K562 (cell line): ENCODE measurements at regions not wholly inside any gene's neighbourhood (a gene's known extent, or its start where the extent isn't known, plus 50 kb on each side); places are given as distances from the start of the nearest gene placed in this dataset.

ENCODE experiments used
- ATAC-seq: fragments of 200-7000 bp; cut with Tn5 transposase; 3 replicates; pipeline ENCODE4 v1.9.1; 2020; ENCODE audit warnings: moderate library complexity
- BruUV-seq: library from RNA; stranded (reverse); fragments of 400-500 nt; replicated peaks from 2 replicates; lab custom pipeline; 2021; lab: Mats Ljungman, UMichigan
- CTCF ChIA-PET: fragments of 300-600 bp; formaldehyde crosslinking; extraction: SDS; loops from one replicate; lab custom pipeline; 2021; ENCODE audit warnings: low intra/inter-chr PET ratio; lab: Yijun Ruan, JAX
- POLR2A ChIA-PET: fragments of 300-600, 350-650 bp; sonication (Branson Sonifier 250); formaldehyde crosslinking; extraction: SDS; loops from one replicate; lab custom pipeline; 2021; ENCODE audit warnings: antibody characterized with exemption, inconsistent platforms; lab: Yijun Ruan, JAX
- DNase-seq, 4 experiments: peaks; one replicate each; pipeline versions ENCODE4 v3.0.0 to v3.0.0-alpha.2; 2011 to 2018; ENCODE audit warnings: low spot score in 3 of 4, mixed read lengths in 3 of 4; ENCODE audit errors: extremely low read depth in 1 of 4
- FAIRE-seq: peaks from 2 replicates; lab custom pipeline; 2011; peaks lifted over from hg19 to GRCh38; lab: Jason Lieb, UNC
- H2AFZ ChIP-seq: 2 replicates; pipeline ENCODE4 v1.6.0; 2011; ENCODE audit warnings: low read depth, low read length, control low read depth, inconsistent platforms
- H3K27ac ChIP-seq: fragments of 200-600 bp; 3 replicates; pipeline ENCODE4 v1.8.0; 2011; ENCODE audit warnings: low read depth, mild to moderate bottlenecking, control low read depth, inconsistent platforms, low read length, moderate library complexity, mixed read lengths; ENCODE audit errors: extremely low read depth
- H3K27me3 ChIP-seq, 2 experiments: fragments of 300-600 bp in 1 of 2; 2 replicates in 1 of 2; 3 replicates in 1 of 2; pipeline versions ENCODE4 v1.6.0 to v1.8.0; 2011; ENCODE audit warnings: inconsistent platforms in 2 of 2, low read length in 2 of 2, mild to moderate bottlenecking in 1 of 2, mixed read lengths in 1 of 2, moderate library complexity in 1 of 2; ENCODE audit not compliant: control insufficient read depth in 2 of 2, insufficient read depth in 2 of 2
- H3K36me3 ChIP-seq: fragments of 300-600 bp; 3 replicates; pipeline ENCODE4 v1.8.0; 2011; ENCODE audit warnings: mild to moderate bottlenecking, low read length, inconsistent platforms; ENCODE audit not compliant: control insufficient read depth, insufficient read depth
- H3K4me1 ChIP-seq, 2 experiments: fragments of 200-600 bp in 1 of 2; replicated peaks in 1 of 2; 2 replicates in 1 of 2; 3 replicates in 1 of 2; pipeline versions ENCODE4 v1.5.1 to v1.8.0; 2011; ENCODE audit warnings: inconsistent platforms in 2 of 2, low read length in 2 of 2, mild to moderate bottlenecking in 1 of 2, mixed read lengths in 1 of 2, moderate library complexity in 1 of 2; ENCODE audit not compliant: control insufficient read depth in 2 of 2, insufficient read depth in 2 of 2
- H3K4me2 ChIP-seq: 2 replicates; pipeline ENCODE4 v1.6.1; 2011; ENCODE audit warnings: low read length, control low read depth, inconsistent platforms, mixed read lengths; ENCODE audit not compliant: insufficient read depth
- H3K4me3 ChIP-seq: fragments of 200-600 bp; sonication (generic), shearing (Covaris generic); 2 replicates; pipeline ENCODE4 v1.5.1; 2016; ENCODE audit warnings: control low read depth, inconsistent platforms
- H3K79me2 ChIP-seq: fragments of 200-600 bp; 3 replicates; pipeline ENCODE4 v1.8.0; 2011; ENCODE audit warnings: low read length, inconsistent platforms; ENCODE audit not compliant: control insufficient read depth, insufficient read depth
- H3K9ac ChIP-seq, 2 experiments: 2 replicates each; pipeline versions ENCODE4 v1.6.0 to v1.6.1; 2011; ENCODE audit warnings: low read depth in 2 of 2, low read length in 2 of 2, control low read depth in 1 of 2, inconsistent platforms in 1 of 2, mild to moderate bottlenecking in 1 of 2, mixed read lengths in 1 of 2; ENCODE audit not compliant: insufficient read depth in 1 of 2
- H3K9me1 ChIP-seq: one replicate; pipeline ENCODE4 v1.6.0; 2011; ENCODE audit warnings: inconsistent platforms, mild to moderate bottlenecking, low read length, moderate library complexity; ENCODE audit not compliant: control insufficient read depth, insufficient read depth
- H3K9me3 ChIP-seq: replicated peaks from 2 replicates; pipeline ENCODE4 v1.5.1; 2011; ENCODE audit warnings: low read depth, low read length, inconsistent platforms; ENCODE audit not compliant: control insufficient read depth, insufficient read depth
- H4K20me1 ChIP-seq: replicated peaks from 2 replicates; pipeline ENCODE4 v1.6.1; 2011; ENCODE audit warnings: low read length, inconsistent platforms, mixed read lengths; ENCODE audit not compliant: control insufficient read depth, insufficient read depth
- BMI1 ChIP-seq: fragments of 150-350 bp; IDR thresholded peaks from 2 replicates; pipeline ENCODE4 v1.6.1; 2014; ENCODE audit warnings: low read length
- C11orf30 ChIP-seq: fragments of 450-650 bp; IDR thresholded peaks from 2 replicates; pipeline ENCODE4 v1.6.1; 2016; ENCODE audit warnings: low read depth, mild to moderate bottlenecking
- E2F8 ChIP-seq: fragments of 450-650 bp; IDR thresholded peaks from 2 replicates; pipeline ENCODE4 v1.7.1; 2018; ENCODE audit warnings: mild to moderate bottlenecking, low read depth; ENCODE audit not compliant: partially characterized antibody
- LARP7 ChIP-seq: fragments of 450-650 bp; IDR thresholded peaks from 2 replicates; pipeline ENCODE4 v1.6.1; 2016
- MCM7 ChIP-seq, 2 experiments: fragments of 450-650 bp; IDR thresholded peaks; 2 replicates each; pipeline ENCODE4 v1.6.1; 2016 to 2018
- NR2C1 ChIP-seq, 2 experiments: fragments of 450-650 bp; IDR thresholded peaks; 2 replicates each; pipeline ENCODE4 v1.6.1; 2017; ENCODE audit warnings: mild to moderate bottlenecking in 2 of 2, antibody characterized with exemption in 1 of 2, inconsistent platforms in 1 of 2, missing compliant biosample characterization in 1 of 2, missing genetic modification characterization in 1 of 2
- PPARD ChIP-seq: fragments of 250-450 bp; sonication (Bioruptor Pico); IDR thresholded peaks from 2 replicates; pipeline ENCODE4 v1.8.0; 2022; ENCODE audit warnings: inconsistent platforms, mild to moderate bottlenecking, moderate library complexity
- PTBP1 ChIP-seq: fragments of 200-400 bp; formaldehyde crosslinking; IDR thresholded peaks from 2 replicates; pipeline ENCODE4 v1.6.1; 2017; ENCODE audit warnings: low read depth, low read length
- THRB ChIP-seq: fragments of 450-650 bp; formaldehyde crosslinking; conservative IDR thresholded peaks from 2 replicates; pipeline ENCODE4 v1.4.0; 2022; ENCODE audit warnings: mild to moderate bottlenecking, missing genetic modification characterization
- ZBTB1 ChIP-seq: sonication (generic); formaldehyde crosslinking; IDR thresholded peaks from 2 replicates; pipeline ENCODE4 v1.8.1; 2023; ENCODE audit warnings: missing genetic modification reagents, low read depth, mild to moderate bottlenecking, borderline replicate concordance
- ZC3H4 ChIP-seq: sonication (generic); formaldehyde crosslinking; IDR thresholded peaks from 2 replicates; pipeline ENCODE4 v1.9.0; 2021; ENCODE audit warnings: missing genetic modification reagents, borderline replicate concordance
- ZFPM2 ChIP-seq: fragments of 250-450 bp; sonication (Bioruptor Pico); IDR thresholded peaks from 2 replicates; pipeline ENCODE4 v1.5.1; 2022; ENCODE audit warnings: mild to moderate bottlenecking
- ZHX1 ChIP-seq: fragments of 150-350 bp; conservative IDR thresholded peaks from 2 replicates; pipeline ENCODE4 v1.6.1; 2014; ENCODE audit warnings: low read length
- ZNF217 ChIP-seq: sonication (generic); formaldehyde crosslinking; IDR thresholded peaks from 2 replicates; pipeline ENCODE4 v1.8.0; 2022; ENCODE audit warnings: mild to moderate bottlenecking, missing genetic modification reagents
- ZNF282 ChIP-seq: sonication (generic); formaldehyde crosslinking; IDR thresholded peaks from 2 replicates; pipeline ENCODE4 v1.8.1; 2023; ENCODE audit warnings: missing genetic modification reagents
- ZNF764 ChIP-seq: fragments of 250-450 bp; sonication (Bioruptor Pico); IDR thresholded peaks from 2 replicates; pipeline ENCODE4 v1.4.0; 2020; ENCODE audit warnings: low read depth, mild to moderate bottlenecking, moderate library complexity
- WGBS: fragments of 100-300 bp; shearing (Covaris generic); methylation state at CpG from one replicate; pipeline ENCODE4 v1.1.6; 2016; ENCODE audit warnings: low coverage, mixed read lengths; ENCODE audit not compliant: insufficient coverage; ENCODE audit errors: missing lambda C conversion rate; 5-methylcytosine and 5-hydroxymethylcytosine counted together
- in situ Hi-C: fragments of 300-500 bp; cut with MboI; formaldehyde crosslinking; loops from 4 replicates; pipeline ENCODE4 v1.15.0; 2018; ENCODE audit warnings: inconsistent platforms, mixed read lengths
- intact Hi-C: fragments of 100-400 bp; cut with micrococcal nuclease; formaldehyde crosslinking; loops from 2 replicates; pipeline ENCODE4 v1.14.2; 2022

- TF ChIP-seq E2F8 (no peak), MCM7 (IDR thresholded peaks at IDR 0.05) (no peak)
Measured at GRCh38 chr11:121773076-121773475, 320.3 kb upstream of the SORL1-AS1 start (continued).

DNA sequence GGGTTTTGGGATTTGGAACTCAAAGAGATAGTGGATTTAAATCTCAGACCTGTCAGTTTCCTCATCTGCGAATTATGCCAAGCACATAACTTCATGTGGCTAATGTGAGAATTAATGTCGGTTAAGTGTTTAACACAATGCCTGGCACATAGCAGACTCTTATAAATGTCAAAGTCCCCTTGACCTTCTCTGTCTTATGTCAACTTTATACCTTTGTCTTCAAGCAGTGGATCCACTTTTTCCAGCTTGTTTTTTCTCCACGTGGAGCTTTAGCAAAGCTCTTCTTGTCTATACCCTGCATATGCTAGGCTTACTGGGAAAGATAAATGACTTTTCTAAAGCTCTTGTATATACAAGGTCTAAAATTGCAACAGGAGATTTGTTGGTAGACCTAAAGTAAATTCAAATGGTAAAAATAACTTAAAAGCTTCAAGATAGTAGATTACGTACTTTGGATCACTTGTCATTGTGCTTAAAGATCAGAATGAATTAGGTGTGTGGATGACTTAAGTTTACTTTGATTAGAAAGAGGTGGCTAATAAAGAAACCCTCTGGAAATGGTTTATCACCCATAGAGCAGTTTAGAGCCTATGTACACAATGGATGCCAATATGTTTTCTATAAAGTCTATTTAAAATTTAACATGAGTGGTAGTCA, 318.3 kb upstream of the SORL1-AS1 start:
- ATAC-seq, result no peak
- no peaks in the 10 kb centered on the region for H3K36me3 ChIP-seq
- H3K9me3 ChIP-seq, result no peaks in the 10 kb centered on the region
- no peak overlapping the region for H3K9ac ChIP-seq
- H3K4me1 ChIP-seq, result no peaks in the 10 kb centered on the region
- H3K9me1 ChIP-seq, result no peaks in the 10 kb centered on the region
- no peaks in the 10 kb centered on the region for H4K20me1 ChIP-seq
- ChIA-PET POLR2A (no interaction called here), CTCF (no interaction called here)
- no peak overlapping the region for H2AFZ ChIP-seq
- no peak for DNase-seq
- 0% methylated on average over 4 of the region's 4 CpGs for WGBS
- H3K4me3 ChIP-seq, result no peak overlapping the region
- no peaks in the 10 kb centered on the region for H3K27me3 ChIP-seq
- intact Hi-C loops (no loop called here), in situ Hi-C loops (no loop called here)
- no TSS peak for BruUV-seq
- no peak overlapping the region for H3K4me2 ChIP-seq
- FAIRE-seq, result no peak
- H3K79me2 ChIP-seq, result no peaks in the 10 kb centered on the region
- H3K27ac ChIP-seq, result no peak overlapping the region
- TF ChIP-seq BMI1, result no peak
- no peak for TF ChIP-seq ZNF764 (CRISPR knock-in tag)
- TF ChIP-seq PPARD (CRISPR knock-in tag), result no peak
- no peak for TF ChIP-seq NR2C1 (IDR thresholded peaks at IDR 0.05)
- TF ChIP-seq NR2C1 (tag; IDR thresholded peaks at IDR 0.05), result no peak
- TF ChIP-seq PTBP1, result no peak
- no peak for TF ChIP-seq ZBTB1 (CRISPR knock-in tag)
- no peak for TF ChIP-seq C11orf30
- TF ChIP-seq ZHX1, result no peak
- no peak for TF ChIP-seq ZFPM2 (CRISPR knock-in tag)
- TF ChIP-seq ZNF282 (CRISPR knock-in tag), result no peak
- no peak for TF ChIP-seq THRB
- TF ChIP-seq ZC3H4, result no peak
- TF ChIP-seq ZNF217 (CRISPR knock-in tag), result no peak
- no peak for TF ChIP-seq LARP7
